Amygdala (tissue), 56 donors: ENCODE measurements at regions not wholly inside any gene's neighbourhood (a gene's known extent, or its start where the extent isn't known, plus 50 kb on each side); places are given as distances from the start of the nearest gene placed in this dataset.
A peak's percentile ranks its signal among the peaks of the same experiment; 100 is the strongest.
"Not testable (repeated sequence)": the region's sequence is repeated elsewhere in the genome, so short reads cannot be mapped to it uniquely, and the experiment has no call there.

ENCODE experiments used
- DNase-seq, 56 donors: peaks; one replicate each; lab custom pipeline; 2025; lab: John Stamatoyannopoulos, UW

DNA sequence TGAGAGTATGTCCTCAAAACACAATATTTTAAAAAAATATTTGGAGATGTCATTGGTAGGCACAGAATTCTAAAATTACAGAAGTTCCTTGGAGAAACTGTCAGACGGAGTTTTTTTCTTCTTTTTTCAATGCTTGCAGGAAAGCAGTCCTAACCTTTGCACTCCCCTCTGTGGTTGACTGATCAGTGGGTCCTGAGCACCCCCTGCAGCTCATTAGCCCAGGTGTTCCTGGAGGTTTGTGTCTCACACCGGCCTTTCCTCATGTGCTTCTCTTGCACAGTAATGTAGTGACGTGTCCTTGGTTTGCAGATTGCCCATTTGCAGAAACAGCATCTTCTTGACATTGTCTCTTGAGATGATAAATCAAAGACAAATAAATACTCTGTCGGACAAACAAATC lies 513.0 kb downstream of the TMEM121 start:
- no peak for DNase-seq

DNA sequence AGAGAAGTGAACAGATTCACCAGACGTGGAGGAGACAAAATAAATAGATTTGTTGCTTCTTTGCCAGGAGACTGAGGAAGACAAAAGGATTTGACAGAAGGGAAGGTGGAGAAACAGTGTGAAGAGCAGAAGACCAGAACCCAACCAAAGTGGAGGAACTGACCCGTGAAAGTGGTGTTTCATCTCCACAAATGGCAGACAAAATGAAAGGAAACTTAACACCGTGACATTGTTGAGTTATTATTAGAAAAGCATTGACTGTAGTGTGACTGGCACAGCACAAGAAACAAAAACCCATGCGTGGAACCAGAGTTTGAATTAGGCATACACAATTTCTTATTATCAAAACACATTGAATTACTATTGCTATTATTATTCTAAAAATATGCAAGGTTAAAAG lies 518.1 kb downstream of the TMEM121 start:
- DNase-seq: no peak

DNA sequence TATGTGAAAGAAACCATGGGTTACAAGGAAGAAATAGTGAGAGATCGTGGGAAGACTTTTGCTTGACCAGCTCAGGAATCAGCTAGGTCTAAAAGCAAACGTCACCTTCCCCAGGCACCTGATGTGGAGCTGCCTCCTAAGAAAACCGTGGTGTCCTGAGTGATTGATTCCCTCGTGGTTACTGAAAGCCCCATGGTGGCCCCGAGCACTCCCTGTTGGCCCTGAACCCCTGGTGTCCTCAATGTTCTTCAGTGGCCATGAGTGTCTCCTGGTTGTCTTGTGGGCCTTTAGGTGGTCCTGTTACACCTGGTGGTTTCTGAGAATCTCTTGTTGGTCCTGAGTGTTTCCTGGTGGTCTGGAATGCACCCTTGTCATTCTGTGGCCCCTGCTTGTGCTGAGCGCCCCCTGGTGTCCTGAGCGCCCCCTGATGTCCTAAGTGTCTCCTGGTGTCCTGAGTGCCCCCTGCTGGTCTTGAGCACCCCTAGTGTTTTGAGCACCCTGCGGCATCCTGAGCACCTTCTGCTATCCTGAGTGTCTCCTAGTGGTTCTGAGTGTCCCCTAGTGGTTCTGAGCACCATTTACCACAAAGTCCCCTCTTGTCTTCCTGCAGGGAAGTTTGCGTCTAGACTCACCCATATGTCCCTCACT lies 518.7 kb downstream of the TMEM121 start:
- DNase-seq: peak in 1 of 56 donors; percentile 15

DNA sequence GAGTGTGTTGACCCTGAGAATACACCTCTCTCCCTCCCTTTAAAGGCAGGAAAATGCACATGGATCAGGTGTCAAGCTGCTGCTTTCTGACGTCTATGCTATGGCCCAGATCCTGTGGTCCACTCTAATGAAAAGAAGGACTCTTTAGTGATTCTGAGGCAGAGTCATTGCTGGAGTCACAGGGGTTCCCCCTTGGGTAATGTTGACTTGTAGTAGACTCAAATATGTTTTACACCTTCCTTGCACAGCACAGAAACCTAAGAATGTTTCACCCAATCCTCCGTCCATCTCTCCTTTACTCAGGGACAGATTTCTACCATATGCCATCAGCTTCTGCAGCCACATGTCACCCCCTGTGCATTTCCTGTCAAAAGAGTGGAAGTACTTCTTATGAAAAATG lies 525.4 kb downstream of the TMEM121 start:
- DNase-seq: no peak

DNA sequence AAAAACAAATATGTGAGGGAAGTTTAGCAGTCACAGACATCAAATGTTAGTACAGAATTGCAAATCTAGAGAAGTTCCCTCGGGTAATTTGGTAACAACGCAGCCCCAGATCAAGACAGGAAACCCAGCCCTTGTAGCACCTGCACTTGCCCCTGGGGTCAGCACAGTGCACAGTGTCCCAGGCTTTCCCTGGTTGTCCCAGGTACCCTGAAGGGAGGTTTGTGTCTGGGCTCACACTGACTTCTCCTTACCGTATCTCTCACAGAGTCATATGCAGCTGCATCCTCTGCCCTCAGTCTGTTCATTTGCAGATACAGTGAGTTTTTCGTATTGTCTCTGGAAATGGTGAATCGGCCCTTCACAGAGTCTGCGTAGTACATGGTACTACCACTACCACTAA lies 528.9 kb downstream of the TMEM121 start:
- no peak for DNase-seq

DNA sequence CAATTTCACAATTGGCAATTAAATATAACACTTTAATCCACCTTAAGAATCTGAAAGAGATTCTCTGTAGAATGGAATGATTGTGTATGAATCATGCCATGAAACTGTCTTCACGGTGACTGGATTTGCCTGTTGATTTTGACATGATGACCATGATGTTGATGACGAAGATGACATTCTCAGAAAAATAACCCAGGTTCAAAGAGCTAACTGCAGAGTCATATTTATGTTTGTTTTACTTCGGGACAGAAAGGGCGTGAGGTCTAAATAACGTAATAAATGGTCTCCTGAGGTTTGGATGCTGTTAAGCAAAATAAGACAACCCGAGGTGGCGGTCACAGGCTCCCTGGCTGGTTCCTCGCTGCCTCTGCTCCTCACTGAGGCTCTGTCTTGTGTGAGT lies 532.0 kb downstream of the TMEM121 start:
- no peak for DNase-seq

DNA sequence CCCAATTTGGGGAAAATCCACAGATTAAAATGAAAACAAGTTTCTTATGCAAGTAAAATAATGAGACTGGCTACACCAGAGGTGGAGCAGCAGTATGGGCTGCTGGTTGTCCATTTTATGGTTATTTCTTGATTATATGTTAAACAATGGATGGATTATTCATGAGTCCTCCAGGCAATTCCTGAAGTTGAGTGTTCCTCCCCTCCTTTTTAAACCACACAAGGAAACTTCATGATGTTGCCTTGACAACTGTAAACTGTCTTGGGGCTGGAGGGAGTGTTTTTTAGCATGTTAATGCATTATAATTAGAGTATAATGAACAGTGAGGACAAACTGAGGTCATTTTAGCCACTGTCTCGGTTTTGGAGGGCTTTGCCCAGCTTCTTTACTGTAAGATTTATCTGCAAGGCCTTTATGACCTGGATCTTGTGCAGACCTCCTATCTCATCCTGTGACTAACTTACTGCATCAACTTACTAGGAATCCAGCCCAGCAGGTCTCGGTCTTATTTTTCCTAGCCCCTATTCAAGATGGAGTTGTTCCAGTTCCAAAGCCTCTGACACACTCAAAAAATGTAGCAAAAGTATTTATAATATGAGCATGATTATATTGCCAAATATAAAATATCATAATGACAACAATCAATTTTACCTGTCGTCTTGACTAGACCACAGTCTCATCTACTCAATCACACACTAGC lies 534.0 kb downstream of the TMEM121 start:
- DNase-seq: no peak

DNA sequence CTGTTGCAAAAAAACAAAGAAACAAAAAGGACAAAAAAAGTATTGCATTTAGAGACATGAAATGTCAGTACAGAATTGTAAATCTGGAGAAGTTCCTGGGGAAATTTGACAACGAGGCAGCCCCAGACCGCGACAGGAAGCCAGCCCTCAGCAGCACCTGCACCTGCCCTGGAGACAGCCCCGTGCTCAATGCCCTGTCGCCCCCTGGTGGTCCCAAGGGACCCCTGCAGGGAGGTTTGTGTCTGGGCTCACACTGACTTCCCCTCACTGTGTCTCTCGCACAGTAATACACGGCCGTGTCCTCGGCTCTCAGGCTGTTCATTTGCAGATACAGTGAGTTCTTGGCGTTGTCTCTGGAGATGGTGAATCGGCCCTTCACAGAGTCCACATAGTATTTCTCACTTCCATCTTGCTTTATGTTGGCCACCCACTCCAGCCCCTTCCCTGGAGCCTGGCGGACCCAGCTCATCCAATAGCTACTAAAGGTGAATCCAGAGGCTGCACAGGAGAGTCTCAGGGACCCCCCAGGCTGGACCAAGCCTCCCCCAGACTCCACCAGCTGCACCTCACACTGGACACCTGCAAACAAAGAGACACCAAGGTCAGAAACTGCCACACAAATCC lies 535.6 kb downstream of the TMEM121 start:
- not testable (repeated sequence) for DNase-seq

DNA sequence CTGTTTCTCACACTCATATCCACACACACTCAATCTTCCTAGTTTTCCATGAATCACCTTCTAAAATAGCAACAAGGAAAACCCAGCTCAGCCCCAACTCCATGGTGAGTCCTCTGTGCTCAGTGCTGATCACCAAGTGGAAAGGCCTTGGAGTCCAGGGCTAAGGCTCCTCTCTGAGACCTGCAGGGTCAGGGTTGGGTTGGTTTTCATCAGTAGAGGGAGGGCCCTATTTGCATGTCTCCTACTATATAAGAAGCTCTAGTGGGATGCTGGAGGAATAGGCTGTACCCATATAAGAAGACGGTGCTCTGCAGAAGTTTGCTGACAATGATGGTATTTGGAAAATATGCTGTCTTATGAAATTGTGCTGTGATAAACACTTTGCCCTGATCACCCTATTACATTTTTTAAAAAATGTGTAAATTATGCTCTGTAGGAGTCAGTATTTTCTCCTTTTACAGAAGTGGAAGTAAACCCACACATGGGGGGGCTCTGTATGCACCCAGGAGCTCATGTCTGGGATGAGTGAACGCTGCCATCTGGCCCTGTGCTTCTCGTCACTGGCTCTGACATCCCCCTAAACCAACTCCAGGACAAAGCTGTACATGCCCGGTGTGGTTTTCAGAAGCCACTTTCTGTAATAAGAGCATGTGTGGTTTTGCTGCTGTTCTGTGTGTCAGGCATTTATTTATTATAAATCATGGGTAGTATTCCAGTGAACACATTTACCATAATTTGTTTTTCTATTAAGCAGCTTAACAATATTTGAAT lies 536.3 kb downstream of the TMEM121 start:
- DNase-seq: no peak

DNA sequence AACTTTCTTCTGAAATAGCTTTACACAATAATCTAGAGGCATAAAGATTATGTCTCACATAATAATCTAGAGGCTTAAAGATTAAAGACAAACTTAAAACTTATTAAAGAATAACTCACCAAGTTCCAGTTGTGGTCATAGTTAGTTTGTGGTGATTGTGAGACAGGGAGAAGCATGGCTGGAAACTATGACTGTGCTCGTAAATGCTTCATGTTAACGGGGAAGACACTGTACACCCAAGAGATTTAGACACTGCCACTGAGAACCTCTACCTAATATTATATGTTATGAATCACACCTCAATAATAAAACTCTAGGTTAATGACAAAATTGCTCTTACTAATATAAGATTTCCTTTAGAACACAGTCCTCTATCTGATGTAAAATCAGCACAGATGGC lies 541.6 kb downstream of the TMEM121 start:
- DNase-seq: no peak

DNA sequence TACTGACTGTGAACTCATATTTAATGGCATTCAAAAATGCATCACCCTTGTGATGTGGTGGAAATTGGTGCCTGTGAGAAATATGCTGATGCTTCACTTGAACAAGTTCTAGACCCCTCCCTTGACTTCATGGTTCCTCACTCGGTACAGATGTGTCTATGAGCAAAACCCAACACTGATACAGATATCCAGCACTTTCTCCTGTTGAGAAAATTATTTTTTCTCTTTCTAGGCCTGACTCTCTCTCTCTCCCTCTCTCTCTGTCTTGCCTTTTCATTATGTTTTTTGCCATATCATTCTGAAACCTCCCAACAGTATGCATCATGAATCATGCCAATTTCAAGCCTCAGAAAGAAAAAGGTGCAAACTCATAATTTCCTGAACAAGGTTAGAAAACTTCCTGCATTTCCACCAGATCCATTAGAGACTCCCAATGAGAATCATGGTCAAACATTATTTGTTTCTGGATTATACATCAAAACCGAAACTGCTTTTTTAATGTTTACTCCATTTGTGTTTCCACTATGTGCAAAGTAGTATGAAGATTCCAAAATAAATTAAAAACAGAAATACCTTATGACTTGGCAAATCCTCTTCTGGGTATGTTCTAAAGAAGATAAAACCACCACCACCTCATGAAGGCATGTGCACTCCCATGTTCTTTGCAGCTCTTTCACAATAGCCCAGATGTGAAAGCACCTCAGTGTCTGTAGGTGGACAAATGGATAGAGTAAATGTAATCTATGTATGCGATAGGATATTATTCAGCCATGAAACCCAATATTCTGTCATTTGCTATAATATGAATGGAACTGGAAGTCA lies 543.6 kb downstream of the TMEM121 start:
- no peak for DNase-seq

DNA sequence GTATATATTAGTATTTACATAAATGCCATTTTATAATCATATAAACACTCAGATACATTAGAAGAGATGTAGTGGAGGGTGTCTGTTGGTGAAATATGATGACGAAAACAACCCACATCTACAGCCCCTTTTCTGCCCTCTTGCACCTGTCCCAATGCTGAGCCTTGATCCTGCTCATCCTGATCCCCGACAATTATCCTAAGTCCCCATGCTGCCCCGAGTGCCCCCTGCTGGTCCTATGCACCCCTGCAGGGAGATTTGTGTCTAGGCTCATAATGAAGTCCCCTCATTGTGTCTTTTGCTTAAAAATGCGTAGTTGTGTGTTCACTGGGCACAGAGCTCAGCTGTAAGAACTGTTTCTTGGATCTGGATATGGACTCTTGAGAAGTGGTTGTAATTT lies 554.5 kb downstream of the TMEM121 start:
- no peak for DNase-seq

DNA sequence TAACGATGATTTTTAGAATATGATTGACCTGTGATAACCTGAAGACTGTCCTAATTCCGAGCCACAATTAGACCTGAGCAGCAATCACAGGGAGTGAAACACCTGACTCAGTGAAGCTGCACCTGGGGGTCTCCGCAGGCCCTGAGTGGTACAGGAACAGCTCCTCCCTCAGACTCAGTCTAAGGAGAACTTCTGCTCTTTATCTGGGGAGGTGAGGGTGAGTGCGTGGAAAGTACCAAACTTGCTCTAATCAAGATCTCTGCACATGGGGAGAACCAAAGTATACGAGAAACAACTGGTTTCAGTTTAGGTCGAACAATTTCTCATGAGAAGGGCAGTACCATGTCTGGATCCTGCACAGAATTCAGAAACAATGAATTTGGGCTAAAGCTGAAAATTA lies 555.3 kb downstream of the TMEM121 start:
- DNase-seq: not testable (repeated sequence)

DNA sequence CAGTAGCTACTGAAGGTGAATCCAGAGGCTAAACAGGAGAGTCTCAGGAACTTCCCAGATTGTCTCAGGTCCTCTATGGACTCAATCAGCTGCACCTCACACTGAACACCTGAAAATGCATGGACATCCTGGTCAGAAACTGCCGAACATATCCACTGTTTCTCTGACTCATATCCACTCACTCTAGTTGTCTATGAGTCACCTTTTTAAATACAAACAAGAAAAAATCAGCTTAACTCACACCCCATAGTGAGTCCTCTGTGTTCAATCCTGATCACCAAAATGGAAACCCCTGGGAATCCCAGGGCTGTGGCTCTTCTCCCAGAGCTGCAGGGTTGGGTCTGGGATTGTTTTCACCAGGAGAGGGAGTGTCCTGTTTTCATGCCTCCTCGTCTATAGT lies 556.7 kb downstream of the TMEM121 start:
- no peak for DNase-seq

DNA sequence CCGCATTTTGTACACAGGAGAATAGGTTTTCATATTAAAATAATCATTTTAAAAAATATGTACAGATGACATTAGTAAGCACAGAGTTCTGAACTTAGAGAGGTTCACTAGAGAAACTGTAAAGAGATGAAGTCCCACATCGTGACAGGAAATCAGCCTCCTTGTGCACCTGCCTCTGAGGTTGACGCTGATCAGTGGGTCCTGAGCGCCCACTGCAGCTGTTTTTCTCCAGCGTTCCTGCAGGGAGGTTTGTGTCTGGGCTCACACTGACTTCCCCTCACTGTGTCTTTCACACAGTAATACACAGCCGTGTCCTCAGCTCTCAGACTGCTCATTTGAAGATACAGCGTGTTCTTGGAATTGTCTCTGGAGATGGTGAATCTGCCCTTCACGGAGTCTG lies 561.5 kb downstream of the TMEM121 start:
- DNase-seq: no peak

DNA sequence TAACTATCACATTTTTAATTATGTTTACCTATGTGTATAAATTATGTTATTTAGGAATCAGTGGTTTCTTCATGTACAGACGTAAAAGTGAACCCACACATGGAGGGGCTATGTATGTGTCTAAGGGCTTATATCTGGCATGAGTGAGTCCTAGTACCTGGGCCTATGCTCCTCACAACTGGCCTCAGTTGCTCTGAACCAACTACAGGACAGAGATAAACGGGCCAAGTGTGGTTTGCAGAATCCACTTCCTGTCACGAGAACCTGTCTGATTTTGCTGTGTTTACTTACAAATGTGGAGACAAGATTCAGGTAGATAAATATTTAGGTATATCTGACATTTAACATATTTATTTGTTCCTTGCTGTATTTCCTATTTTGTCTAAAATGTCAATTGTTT lies 562.5 kb downstream of the TMEM121 start:
- not testable (repeated sequence) for DNase-seq

DNA sequence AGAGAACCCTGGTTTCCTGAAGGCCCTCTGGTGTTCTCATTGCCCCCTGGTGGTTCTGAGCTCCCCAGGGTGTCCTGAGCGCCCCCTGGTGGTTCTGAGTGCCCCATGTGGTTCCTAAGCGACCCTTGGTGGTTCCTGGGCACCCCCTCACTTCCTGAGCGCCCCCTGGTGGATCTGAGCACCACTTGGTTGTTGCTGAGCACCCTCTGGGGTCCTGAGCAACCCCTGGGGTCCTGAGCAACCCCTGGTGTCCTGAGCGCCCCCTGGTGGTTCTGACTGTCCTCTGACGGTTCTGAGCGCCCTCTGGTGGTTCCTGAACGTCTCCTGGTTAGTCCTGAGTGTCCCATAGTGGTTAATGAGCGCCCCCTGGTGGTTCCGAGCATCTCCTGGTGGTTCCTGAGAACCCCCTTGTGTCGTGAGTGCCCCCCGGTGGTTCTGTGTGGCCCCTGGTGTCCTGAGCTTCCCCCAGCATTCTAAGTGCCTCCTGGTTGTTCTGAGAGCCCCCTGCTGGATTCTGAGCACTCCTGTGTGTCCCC lies 568.3 kb downstream of the TMEM121 start:
- peak in 1 of 56 donors; percentile 10 for DNase-seq

DNA sequence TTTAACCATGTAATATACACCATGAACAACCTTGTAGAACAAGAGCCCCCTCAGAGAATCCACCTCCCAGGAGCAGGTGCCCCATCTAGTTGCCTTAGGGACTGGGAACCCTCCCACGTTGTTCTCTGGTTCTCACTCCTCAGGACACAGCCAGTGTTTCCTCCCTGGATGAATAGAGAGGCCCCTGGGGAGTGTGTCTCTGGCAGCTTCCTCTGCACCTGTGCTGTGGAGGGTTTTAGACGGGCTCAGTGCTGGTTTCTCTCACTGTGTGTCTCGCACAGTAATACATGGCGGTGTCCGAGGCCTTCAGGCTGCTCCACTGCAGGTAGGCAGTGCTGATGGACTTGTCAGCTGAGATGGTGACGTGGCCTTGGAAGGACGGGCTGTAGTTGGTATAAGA lies 581.3 kb downstream of the TMEM121 start:
- no peak for DNase-seq

DNA sequence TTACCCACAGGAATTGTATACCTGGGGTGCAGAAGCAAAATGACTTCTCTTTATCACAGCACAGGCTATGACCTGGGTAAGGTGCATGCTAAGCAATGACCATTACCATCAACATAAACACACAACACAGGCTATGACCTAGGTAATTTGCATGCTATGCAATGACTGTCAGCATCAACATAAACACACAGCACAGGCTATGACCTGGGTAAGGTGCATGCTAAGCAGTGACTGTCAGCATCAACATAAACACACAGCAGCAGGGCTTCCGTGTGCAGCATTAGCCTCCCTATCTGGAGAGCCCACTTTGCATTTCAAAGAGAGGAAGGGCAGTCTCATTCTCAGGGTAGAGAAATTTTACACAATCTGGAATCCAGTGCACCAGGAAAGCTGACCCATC lies 583.0 kb downstream of the TMEM121 start:
- DNase-seq: no peak

DNA sequence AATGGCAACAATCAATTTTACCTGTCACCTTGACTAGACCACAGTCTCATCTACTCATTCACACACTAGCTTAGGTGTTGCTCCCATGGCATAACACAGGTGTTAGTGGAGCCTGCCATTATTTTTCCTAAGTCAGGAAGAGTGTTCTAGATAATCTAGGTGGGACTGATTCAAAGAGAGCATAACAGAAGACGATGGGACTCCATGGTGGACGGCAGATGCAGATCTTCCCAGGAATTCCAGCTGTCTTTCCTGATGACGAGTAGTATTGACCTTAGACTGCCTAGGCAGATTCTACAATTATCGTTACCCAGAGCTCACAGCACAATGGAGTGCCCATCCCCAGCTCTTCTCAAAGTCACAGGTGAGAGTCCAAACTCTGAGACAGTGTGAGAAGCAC lies 589.0 kb downstream of the TMEM121 start:
- no peak for DNase-seq
